ENCODE measurements at regions not wholly inside any gene's neighbourhood (a gene's known extent, or its start where the extent isn't known, plus 50 kb on each side); places are given as distances from the start of the nearest gene placed in this dataset.

DNA sequence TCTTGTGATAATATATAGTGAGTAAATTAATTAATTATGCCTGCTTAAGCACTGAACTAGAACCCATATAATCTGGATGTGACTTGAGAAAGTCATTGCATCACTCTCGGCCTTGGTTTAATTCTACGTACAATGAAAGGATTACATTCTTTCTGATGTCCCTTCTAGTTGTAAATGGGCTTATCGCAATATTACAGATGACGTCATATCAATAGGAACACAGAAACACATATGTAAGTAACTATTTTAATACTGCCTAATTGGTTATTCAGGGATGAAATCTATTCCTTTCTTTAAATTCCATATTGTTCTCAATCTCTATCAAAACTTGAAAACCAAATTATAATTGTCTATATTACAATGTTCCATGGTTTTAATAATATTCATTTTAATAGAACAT is 504.6 kb downstream of the PRR32 start:
- no peak for TF ChIP-seq CTCF (conservative IDR thresholded peaks at IDR 0.05)
- no peak for TF ChIP-seq EZH2 (IDR thresholded peaks at IDR 0.05; ENCODE audit: low read depth)
